CD14-positive monocyte (primary cell): ENCODE measurements at regions not wholly inside any gene's neighbourhood (a gene's known extent, or its start where the extent isn't known, plus 50 kb on each side); places are given as distances from the start of the nearest gene placed in this dataset.

Experiments
- DNase-seq, 3 donors: peaks; one replicate each; pipeline ENCODE4 v3.0.0-alpha.2; 2011 to 2022
- H2AFZ ChIP-seq: 2 replicates; pipeline ENCODE4 v1.6.0; 2012; ENCODE audit warnings: mild to moderate bottlenecking, low read depth, low read length, inconsistent platforms; ENCODE audit not compliant: insufficient read depth, poor library complexity, severe bottlenecking
- H3K27ac ChIP-seq, 2 donors: 1 replicate in 1 of 2; 2 replicates in 1 of 2; pipeline ENCODE4 v1.5.1; 2012 to 2013; ENCODE audit warnings: low read length in 2 of 2, control low read depth in 1 of 2, inconsistent platforms in 1 of 2, low read depth in 1 of 2, mild to moderate bottlenecking in 1 of 2
- H3K27me3 ChIP-seq, 2 donors: one replicate each; pipeline versions ENCODE4 v1.6.0 to v1.6.1; 2011 to 2013; ENCODE audit warnings: low read length in 2 of 2; ENCODE audit not compliant: control insufficient read depth in 2 of 2, insufficient read depth in 2 of 2
- H3K36me3 ChIP-seq, 2 donors: replicated peaks in 1 of 2; 1 replicate in 1 of 2; 2 replicates in 1 of 2; pipeline versions ENCODE4 v1.5.1 to v1.6.1; 2012 to 2013; ENCODE audit warnings: low read length in 2 of 2, control low read depth in 1 of 2, inconsistent platforms in 1 of 2, mild to moderate bottlenecking in 1 of 2; ENCODE audit not compliant: insufficient read depth in 2 of 2, control insufficient read depth in 1 of 2
- H3K4me1 ChIP-seq, 2 donors: 1 replicate in 1 of 2; 2 replicates in 1 of 2; pipeline versions ENCODE4 v1.5.1 to v1.6.1; 2012 to 2013; ENCODE audit warnings: low read length in 2 of 2, control low read depth in 1 of 2, inconsistent platforms in 1 of 2, mild to moderate bottlenecking in 1 of 2, moderate library complexity in 1 of 2; ENCODE audit not compliant: insufficient read depth in 2 of 2, control insufficient read depth in 1 of 2
- H3K4me2 ChIP-seq: replicated peaks from 2 replicates; pipeline ENCODE3; 2012; ENCODE audit warnings: low read length, moderate library complexity, mild to moderate bottlenecking; ENCODE audit not compliant: poor library complexity, severe bottlenecking; ENCODE audit errors: extremely low read depth
- H3K4me3 ChIP-seq, 3 experiments: fragments of 200-600 bp in 1 of 3; sonication (generic) in 1 of 3; replicated peaks in 1 of 3; 1 replicate in 2 of 3; 2 replicates in 1 of 3; pipeline ENCODE4 v1.5.1; 2011 to 2013; ENCODE audit warnings: low read length in 3 of 3, mild to moderate bottlenecking in 3 of 3, control low read depth in 2 of 3, low read depth in 2 of 3, inconsistent platforms in 1 of 3, moderate library complexity in 1 of 3
- H3K79me2 ChIP-seq: 2 replicates; pipeline ENCODE4 v1.6.0; 2012; ENCODE audit warnings: mild to moderate bottlenecking, control low read depth, inconsistent platforms, low read length, moderate library complexity; ENCODE audit not compliant: insufficient read depth
- H3K9ac ChIP-seq: 2 replicates; pipeline ENCODE4 v1.6.0; 2017; ENCODE audit warnings: low read length, mild to moderate bottlenecking; ENCODE audit not compliant: insufficient read depth, poor library complexity, severe bottlenecking
- H3K9me3 ChIP-seq, 2 donors: replicated peaks in 1 of 2; 1 replicate in 1 of 2; 2 replicates in 1 of 2; pipeline versions ENCODE4 v1.5.1 to v1.6.1; 2012 to 2013; ENCODE audit warnings: low read length in 2 of 2, control low read depth in 1 of 2; ENCODE audit not compliant: control insufficient read depth in 1 of 2, insufficient read depth in 1 of 2
- H4K20me1 ChIP-seq: 2 replicates; pipeline ENCODE4 v1.6.0; 2012; ENCODE audit warnings: mild to moderate bottlenecking, low read length, control low read depth, moderate library complexity; ENCODE audit not compliant: insufficient read depth
- H3K27ac Mint-ChIP-seq, 7 donors: one replicate each; pipeline ENCODE4 v1.8.0; 2020; ENCODE audit warnings: mild to moderate bottlenecking in 7 of 7, mixed read lengths in 7 of 7, moderate library complexity in 6 of 7, inconsistent platforms in 2 of 7
- H3K27me3 Mint-ChIP-seq, 3 donors: one replicate each; pipeline ENCODE4 v1.8.0; 2021 to 2022; ENCODE audit warnings: low read depth in 3 of 3, mild to moderate bottlenecking in 3 of 3, mixed read lengths in 3 of 3, moderate library complexity in 3 of 3, inconsistent platforms in 1 of 3
- H3K36me3 Mint-ChIP-seq, 2 donors: one replicate each; pipeline ENCODE4 v1.8.0; 2020; ENCODE audit warnings: mixed read lengths in 2 of 2, inconsistent platforms in 1 of 2, mild to moderate bottlenecking in 1 of 2
- H3K4me1 Mint-ChIP-seq: one replicate; pipeline ENCODE4 v1.8.0; 2020; ENCODE audit warnings: mild to moderate bottlenecking, mixed read lengths
- H3K4me3 Mint-ChIP-seq, 2 donors: one replicate each; pipeline ENCODE4 v1.8.0; 2020; ENCODE audit warnings: mild to moderate bottlenecking in 2 of 2, mixed read lengths in 2 of 2, moderate library complexity in 1 of 2
- H3K9me3 Mint-ChIP-seq, 7 donors: one replicate each; pipeline ENCODE4 v1.8.0; 2020 to 2022; ENCODE audit warnings: mixed read lengths in 7 of 7, mild to moderate bottlenecking in 6 of 7, moderate library complexity in 6 of 7, inconsistent platforms in 2 of 7
- CTCF ChIP-seq: fragments of 200-600 bp; IDR thresholded peaks from one replicate; pipeline ENCODE4 v1.8.0; 2022; ENCODE audit warnings: antibody characterized with exemption, mild to moderate bottlenecking
- WGBS: methylation state at CpG from one replicate; pipeline ENCODE4 v1.1.5; 2013; ENCODE audit warnings: missing lambda C conversion rate; ENCODE audit not compliant: insufficient coverage; 5-methylcytosine and 5-hydroxymethylcytosine counted together
- intact Hi-C, 2 donors: fragments of 100-400 bp; cut with micrococcal nuclease; formaldehyde crosslinking; loops; one replicate each; pipeline versions ENCODE4 v1.15.0 to v1.15.1; 2023

GRCh38 chr11:122308226-122308625 is 192.2 kb upstream of the BLID start:
- Histone ChIP-seq H3K4me3 (no peak overlapping the region), H3K27ac (no peak overlapping the region), H2AFZ (no peak overlapping the region), H3K36me3 (no peaks in the 10 kb centered on the region), H3K4me2 (no peak overlapping the region), H3K4me1 (no peaks in the 10 kb centered on the region), H3K27me3 (no peaks in the 10 kb centered on the region), H3K79me2 (no peaks in the 10 kb centered on the region), H4K20me1 (no peaks in the 10 kb centered on the region), H3K9ac (no peak overlapping the region), H3K9me3 (no peaks in the 10 kb centered on the region)
- Mint-ChIP-seq H3K4me1 (peaks cover 5% of the 10 kb centered on the region), H3K4me3 (no peak overlapping the region), H3K27me3 (peaks cover 0 to 2% (median 1%) of the 10 kb centered on the region in 3 donors), H3K27ac (no peak overlapping the region), H3K9me3 (peaks cover 0 to 1% (median 0%) of the 10 kb centered on the region in 7 donors), H3K36me3 (no peaks in the 10 kb centered on the region)
- no CpG with 5 or more reads among the region's 4 CpGs for WGBS
- no peak for DNase-seq
- TF ChIP-seq CTCF: no peak
- intact Hi-C loops: no loop called here

GRCh38 chr11:122307476-122308035 is 191.5 kb upstream of the BLID start:
- H3K4me1 Mint-ChIP-seq: peaks cover 5% of the 10 kb centered on the region
- H3K27me3 Mint-ChIP-seq: peaks cover 0 to 2% (median 1%) of the 10 kb centered on the region in 3 donors
- H3K27me3 ChIP-seq: no peaks in the 10 kb centered on the region
- H3K27ac ChIP-seq: no peak overlapping the region
- no peaks in the 10 kb centered on the region for H3K4me1 ChIP-seq
- H3K9me3 ChIP-seq: no peaks in the 10 kb centered on the region
- intact Hi-C loops: no loop called here
- H3K36me3 ChIP-seq: no peaks in the 10 kb centered on the region
- no peak overlapping the region for H3K4me3 ChIP-seq
- no peaks in the 10 kb centered on the region for H3K79me2 ChIP-seq
- WGBS: 71% methylated on average over 1 of the region's 4 CpGs
- no peak overlapping the region for H3K9ac ChIP-seq
- H4K20me1 ChIP-seq: no peaks in the 10 kb centered on the region
- no peak for TF ChIP-seq CTCF
- no peak overlapping the region for H3K27ac Mint-ChIP-seq
- no peaks in the 10 kb centered on the region for H3K36me3 Mint-ChIP-seq
- no peak for DNase-seq
- H3K9me3 Mint-ChIP-seq: peaks cover 0 to 1% (median 0%) of the 10 kb centered on the region in 7 donors
- H3K4me3 Mint-ChIP-seq: no peak overlapping the region
- H2AFZ ChIP-seq: no peak overlapping the region
- no peak overlapping the region for H3K4me2 ChIP-seq
